Psoas muscle (tissue), 7 donors: ENCODE measurements at regions not wholly inside any gene's neighbourhood (a gene's known extent, or its start where the extent isn't known, plus 50 kb on each side); places are given as distances from the start of the nearest gene placed in this dataset.

ENCODE experiments used
- ATAC-seq, 4 donors: fragments of 200-7000 bp; cut with Tn5 transposase; one replicate each; pipeline ENCODE4 v1.9.1; 2020; ENCODE audit warnings: moderate library complexity in 3 of 4, mild to moderate bottlenecking in 2 of 4
- DNase-seq, 2 donors: peaks; one replicate each; pipeline ENCODE4 v3.0.0-alpha.2; 2020
- H3K27ac ChIP-seq: fragments of 200-600 bp; one replicate; pipeline ENCODE4 v1.8.0; 2022
- H3K27me3 ChIP-seq, 3 donors: fragments of 200-600 bp in 1 of 3; one replicate each; pipeline versions ENCODE4 v1.6.1 to v1.8.0; 2013 to 2022; ENCODE audit warnings: low read length in 2 of 3, mild to moderate bottlenecking in 2 of 3, moderate library complexity in 1 of 3; ENCODE audit not compliant: insufficient read depth in 3 of 3
- H3K36me3 ChIP-seq, 2 donors: fragments of 200-600 bp in 1 of 2; one replicate each; pipeline versions ENCODE4 v1.6.1 to v1.8.0; 2013 to 2022; ENCODE audit warnings: low read depth in 1 of 2, mild to moderate bottlenecking in 1 of 2, moderate library complexity in 1 of 2; ENCODE audit not compliant: insufficient read depth in 1 of 2
- H3K4me1 ChIP-seq: fragments of 200-600 bp; one replicate; pipeline ENCODE4 v1.8.0; 2022
- H3K4me3 ChIP-seq: fragments of 200-600 bp; one replicate; pipeline ENCODE4 v1.8.0; 2022; ENCODE audit warnings: mild to moderate bottlenecking
- H3K9me3 ChIP-seq: fragments of 200-600 bp; one replicate; pipeline ENCODE4 v1.8.0; 2022
- WGBS, 3 donors: extraction: QIAGEN DNeasy Blood & Tissue Kit; methylation state at CpG; one replicate each; pipeline versions ENCODE4 v1.1.6 to v1.1.7; 2013; 5-methylcytosine and 5-hydroxymethylcytosine counted together
- intact Hi-C, 2 donors: fragments of 100-400 bp; cut with DNase I; formaldehyde crosslinking; loops; one replicate each; pipeline versions ENCODE4 v1.11.0 to v1.14.2; 2022
- TF ChIP-seq, protein P1 (sequence below): fragments of 200-600 bp; IDR thresholded peaks from one replicate; pipeline ENCODE4 v1.8.0; 2022; ENCODE audit warnings: antibody characterized with exemption
- donor health status: healthy with polysubstance abuse.
- donor health status: DM: no; HTN: no; CAD: no; lungs with moderate emphysema.
- donor health status: Bipolar disorder and iron deficiency.
- donor health status: healthy.
- donor health status: DM: yes; HTN: yes; CAD: no.
- donor health status: DM: no; HTN: no; CAD: no.
- donor health status: DM: yes; HTN: yes; CAD: no.

DNA sequence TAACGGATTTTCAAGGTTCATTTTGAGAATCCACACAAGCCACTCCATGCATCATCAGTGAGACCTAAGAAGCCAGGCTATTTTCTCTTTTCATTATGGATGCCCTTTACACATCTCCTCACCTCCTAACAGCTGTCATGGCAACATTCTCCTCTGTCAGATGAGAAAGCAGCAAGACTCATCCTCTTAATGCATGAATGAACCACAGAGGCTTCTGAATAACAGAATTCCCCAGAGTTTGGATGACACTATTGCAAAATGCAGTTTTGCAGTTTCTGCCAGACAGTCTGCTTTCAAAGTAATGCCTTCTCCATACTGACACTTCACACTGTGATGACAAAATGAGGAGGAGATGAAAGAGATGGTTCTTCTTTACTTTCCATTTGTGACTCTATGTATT, 286.7 kb upstream of the GRIP1 start:
- no peaks in the 10 kb centered on the region for H3K36me3 ChIP-seq
- no peaks in the 10 kb centered on the region for H3K9me3 ChIP-seq
- no peak overlapping the region for H3K27ac ChIP-seq
- H3K4me1 ChIP-seq = no peaks in the 10 kb centered on the region
- WGBS, 3 donors = 64 to 92% (median 82%) methylated on average over 1 of the region's 1 CpG
- TF ChIP-seq, protein P1, sequence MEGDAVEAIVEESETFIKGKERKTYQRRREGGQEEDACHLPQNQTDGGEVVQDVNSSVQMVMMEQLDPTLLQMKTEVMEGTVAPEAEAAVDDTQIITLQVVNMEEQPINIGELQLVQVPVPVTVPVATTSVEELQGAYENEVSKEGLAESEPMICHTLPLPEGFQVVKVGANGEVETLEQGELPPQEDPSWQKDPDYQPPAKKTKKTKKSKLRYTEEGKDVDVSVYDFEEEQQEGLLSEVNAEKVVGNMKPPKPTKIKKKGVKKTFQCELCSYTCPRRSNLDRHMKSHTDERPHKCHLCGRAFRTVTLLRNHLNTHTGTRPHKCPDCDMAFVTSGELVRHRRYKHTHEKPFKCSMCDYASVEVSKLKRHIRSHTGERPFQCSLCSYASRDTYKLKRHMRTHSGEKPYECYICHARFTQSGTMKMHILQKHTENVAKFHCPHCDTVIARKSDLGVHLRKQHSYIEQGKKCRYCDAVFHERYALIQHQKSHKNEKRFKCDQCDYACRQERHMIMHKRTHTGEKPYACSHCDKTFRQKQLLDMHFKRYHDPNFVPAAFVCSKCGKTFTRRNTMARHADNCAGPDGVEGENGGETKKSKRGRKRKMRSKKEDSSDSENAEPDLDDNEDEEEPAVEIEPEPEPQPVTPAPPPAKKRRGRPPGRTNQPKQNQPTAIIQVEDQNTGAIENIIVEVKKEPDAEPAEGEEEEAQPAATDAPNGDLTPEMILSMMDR = no peak
- intact Hi-C loops = no loop called here
- H3K27me3 ChIP-seq = no peaks in the 10 kb centered on the region
- DNase-seq = no peak
- ATAC-seq = no peak
- H3K4me3 ChIP-seq = no peak overlapping the region

DNA sequence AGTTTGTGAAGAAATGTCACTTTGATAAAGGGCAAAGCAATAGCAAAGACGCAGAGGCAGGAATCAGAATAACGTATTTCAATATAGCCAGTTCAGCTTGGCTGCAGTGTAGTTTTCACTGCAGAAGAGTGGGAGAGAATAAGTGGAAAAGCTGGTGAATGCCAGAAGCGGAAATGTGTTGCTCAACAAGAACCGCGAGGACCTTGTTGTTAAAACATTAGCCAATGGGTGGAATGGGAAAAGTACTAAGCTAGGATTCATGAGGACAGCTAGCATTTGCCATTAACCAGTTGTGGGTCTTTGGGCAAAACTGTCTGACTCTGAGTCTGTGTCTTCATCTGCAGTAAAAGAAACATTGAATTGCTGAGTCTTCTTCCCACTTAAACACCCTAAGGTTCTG, 292.9 kb upstream of the GRIP1 start:
- intact Hi-C loops = no loop called here
- H3K27me3 ChIP-seq = no peaks in the 10 kb centered on the region
- H3K4me1 ChIP-seq = no peaks in the 10 kb centered on the region
- TF ChIP-seq, protein P1 = no peak
- no peaks in the 10 kb centered on the region for H3K36me3 ChIP-seq
- H3K27ac ChIP-seq = no peak overlapping the region
- 80 to 91% (median 88%) methylated on average over 5 of the region's 5 CpGs for WGBS, 3 donors
- H3K4me3 ChIP-seq = no peak overlapping the region
- no peaks in the 10 kb centered on the region for H3K9me3 ChIP-seq
- ATAC-seq (no peak), DNase-seq (no peak)

DNA sequence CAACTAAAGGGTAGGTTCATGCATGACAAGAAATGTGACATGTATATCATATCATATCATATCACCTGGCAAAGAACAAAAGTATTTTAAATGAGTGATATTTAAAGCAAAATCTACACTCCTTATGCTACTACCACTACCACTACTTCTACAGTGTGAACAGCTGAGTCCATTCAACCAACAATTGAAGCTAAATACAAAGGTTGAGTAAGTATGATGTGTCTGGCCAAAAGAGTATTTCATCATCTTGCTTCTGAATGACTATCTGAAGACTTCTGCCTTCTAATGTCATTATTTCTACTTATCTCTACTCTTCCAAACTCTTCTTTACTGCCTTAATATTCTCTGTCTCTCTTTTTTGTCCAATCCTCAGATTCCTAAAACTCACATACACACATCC, 292.6 kb upstream of the CAND1 start:
- intact Hi-C loops = no loop called here
- TF ChIP-seq, protein P1 = no peak

DNA sequence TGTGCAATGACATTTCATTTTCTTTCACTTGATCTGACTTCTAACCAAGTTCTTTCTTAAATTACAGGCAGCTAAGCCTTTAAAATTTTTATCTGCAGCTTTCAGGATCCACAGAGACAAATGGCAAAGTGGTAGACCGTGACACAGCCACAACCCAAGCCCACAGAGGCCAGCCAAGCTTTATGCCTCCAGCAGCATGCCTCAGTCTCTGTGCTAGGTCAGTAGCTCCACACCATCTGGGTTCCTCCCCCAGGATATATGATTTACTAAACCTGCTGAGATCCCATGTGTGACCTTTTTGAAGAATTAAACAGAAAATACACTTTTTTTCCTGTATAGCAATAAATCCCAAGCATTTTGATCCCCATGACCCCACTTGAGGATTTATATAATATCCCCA, 290.4 kb upstream of the CAND1 start:
- WGBS, 3 donors = 16 to 25% (median 20%) methylated on average over 1 of the region's 1 CpG
- H3K27ac ChIP-seq = no peak overlapping the region
- no peaks in the 10 kb centered on the region for H3K36me3 ChIP-seq
- no peaks in the 10 kb centered on the region for H3K27me3 ChIP-seq
- ATAC-seq (no peak), DNase-seq (no peak)
- TF ChIP-seq, protein P1 = no peak
- H3K9me3 ChIP-seq = no peaks in the 10 kb centered on the region
- intact Hi-C loops = no loop called here
- H3K4me1 ChIP-seq = no peaks in the 10 kb centered on the region
- no peak overlapping the region for H3K4me3 ChIP-seq

More for the DNA sequence above, 292.6 kb upstream of the CAND1 start:
- DNase-seq = no peak
- Histone ChIP-seq H3K4me3 (no peak overlapping the region), H3K9me3 (no peaks in the 10 kb centered on the region), H3K36me3 (no peaks in the 10 kb centered on the region), H3K4me1 (no peaks in the 10 kb centered on the region), H3K27me3 (no peaks in the 10 kb centered on the region), H3K27ac (no peak overlapping the region)
- ATAC-seq = no peak

DNA sequence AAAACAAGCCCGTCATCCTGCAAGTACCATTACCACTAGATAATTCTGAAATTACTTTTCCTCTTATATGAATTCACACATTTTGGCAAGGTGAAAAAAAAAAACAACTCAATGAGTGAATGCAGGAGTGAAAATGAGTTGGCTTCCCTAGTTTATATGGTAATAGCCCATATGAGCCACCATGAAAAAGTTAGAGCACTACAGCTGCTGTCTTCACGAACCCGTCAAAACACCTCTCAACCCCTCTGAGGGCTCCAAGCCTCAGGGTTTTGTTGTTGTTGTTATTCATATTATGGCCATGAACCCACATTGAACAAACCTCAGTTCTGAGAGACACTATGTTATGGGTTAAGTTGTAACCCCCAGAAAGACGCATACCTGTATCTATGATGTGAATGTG, 289.9 kb upstream of the CAND1 start:
- intact Hi-C loops = no loop called here
- TF ChIP-seq, protein P1 = no peak
- no peak overlapping the region for H3K27ac ChIP-seq
- no peaks in the 10 kb centered on the region for H3K36me3 ChIP-seq
- H3K9me3 ChIP-seq = no peaks in the 10 kb centered on the region
- no peak for ATAC-seq
- no peak for DNase-seq
- no peak overlapping the region for H3K4me3 ChIP-seq
- no peaks in the 10 kb centered on the region for H3K27me3 ChIP-seq
- 57 to 62% (median 57%) methylated on average over 4 of the region's 4 CpGs for WGBS, 3 donors
- no peaks in the 10 kb centered on the region for H3K4me1 ChIP-seq
